Neural cell (in vitro differentiated cells): ENCODE measurements at regions not wholly inside any gene's neighbourhood (a gene's known extent, or its start where the extent isn't known, plus 50 kb on each side); places are given as distances from the start of the nearest gene placed in this dataset.

ENCODE experiments used
- H2AFZ ChIP-seq: fragments of 200-600, 300-800 bp; sonication (generic), shearing (Covaris generic); 2 replicates; pipeline ENCODE4 v1.6.0; 2014; ENCODE audit warnings: low read depth, mild to moderate bottlenecking, antibody characterized with exemption, low read length, moderate library complexity
- H3F3A ChIP-seq: fragments of 200-600 bp; shearing (Covaris generic); 2 replicates; pipeline ENCODE4 v1.6.1; 2016; ENCODE audit warnings: mild to moderate bottlenecking, moderate library complexity, mixed read lengths, antibody characterized with exemption, low read length; ENCODE audit not compliant: insufficient read depth, poor library complexity, severe bottlenecking
- H3K27ac ChIP-seq: fragments of 200-600, 300-800 bp; sonication (generic), shearing (Covaris generic); 2 replicates; pipeline ENCODE4 v1.5.1; 2014; ENCODE audit warnings: mild to moderate bottlenecking, low read length, moderate library complexity
- H3K27me3 ChIP-seq: fragments of 300-800, 200-600 bp; sonication (generic), shearing (Covaris generic); 2 replicates; pipeline ENCODE4 v1.6.0; 2014; ENCODE audit warnings: mild to moderate bottlenecking, low read depth, low read length, moderate library complexity; ENCODE audit not compliant: insufficient read depth
- H3K36me3 ChIP-seq: fragments of 300-800, 200-600 bp; sonication (generic), shearing (Covaris generic); 2 replicates; pipeline ENCODE4 v1.5.1; 2014; ENCODE audit warnings: mild to moderate bottlenecking, antibody characterized with exemption, low read length, moderate library complexity; ENCODE audit not compliant: insufficient read depth
- H3K4me2 ChIP-seq: fragments of 300-800, 200-600 bp; sonication (generic), shearing (Covaris generic); 2 replicates; pipeline ENCODE4 v1.6.0; 2014; ENCODE audit warnings: mild to moderate bottlenecking, low read length
- H3K4me3 ChIP-seq: fragments of 300-800, 200-600 bp; sonication (generic), shearing (Covaris generic); 2 replicates; pipeline ENCODE4 v1.5.1; 2014; ENCODE audit warnings: mild to moderate bottlenecking, low read length, moderate library complexity
- H3K79me2 ChIP-seq: fragments of 200-600 bp; shearing (Covaris generic); replicated peaks from 2 replicates; pipeline ENCODE4 v1.6.0; 2014; ENCODE audit warnings: mild to moderate bottlenecking, low read length, moderate library complexity; ENCODE audit not compliant: insufficient read depth
- H3K9ac ChIP-seq: fragments of 300-800, 200-600 bp; sonication (generic), shearing (Covaris generic); 2 replicates; pipeline ENCODE4 v1.6.1; 2016; ENCODE audit warnings: mild to moderate bottlenecking, low read length, mixed read lengths
- H3K9me2 ChIP-seq: fragments of 200-600 bp; shearing (Covaris generic); 2 replicates; pipeline ENCODE4 v1.6.1; 2016; ENCODE audit warnings: mild to moderate bottlenecking, low read length, mixed read lengths; ENCODE audit not compliant: insufficient read depth
- H3K9me3 ChIP-seq: fragments of 200-600, 300-800 bp; sonication (generic), shearing (Covaris generic); 2 replicates; pipeline ENCODE4 v1.6.1; 2016; ENCODE audit warnings: mild to moderate bottlenecking, mixed run types, low read length, moderate library complexity, mixed read lengths
- H4K20me1 ChIP-seq: fragments of 200-600 bp; shearing (Covaris generic); 2 replicates; pipeline ENCODE4 v1.6.1; 2016; ENCODE audit warnings: mild to moderate bottlenecking, mixed run types; ENCODE audit not compliant: insufficient read depth
- EP300 ChIP-seq: fragments of 450-650 bp; conservative IDR thresholded peaks from 2 replicates; pipeline ENCODE4 v1.6.1; 2014; ENCODE audit warnings: antibody characterized with exemption, mild to moderate bottlenecking, moderate library complexity; ENCODE audit not compliant: poor library complexity, severe bottlenecking
- EZH2 ChIP-seq: fragments of 200-600, 300-800 bp; shearing (Covaris generic), sonication (generic); IDR thresholded peaks from 2 replicates; pipeline ENCODE4 v1.6.1; 2014; ENCODE audit warnings: antibody characterized with exemption, low read length, borderline replicate concordance, mild to moderate bottlenecking; ENCODE audit not compliant: insufficient read depth, poor library complexity, severe bottlenecking
- MXI1 ChIP-seq: fragments of 450-650 bp; conservative IDR thresholded peaks from 2 replicates; pipeline ENCODE4 v1.6.1; 2014; ENCODE audit warnings: antibody characterized with exemption, mild to moderate bottlenecking; ENCODE audit not compliant: poor library complexity, severe bottlenecking
- POLR2AphosphoS5 ChIP-seq: IDR thresholded peaks from 2 replicates; pipeline ENCODE4 v1.6.1; 2012
- RAD21 ChIP-seq: fragments of 450-650 bp; conservative IDR thresholded peaks from 2 replicates; pipeline ENCODE4 v1.6.1; 2014; ENCODE audit warnings: antibody characterized with exemption, mild to moderate bottlenecking, moderate library complexity
- SMC3 ChIP-seq: fragments of 450-650 bp; conservative IDR thresholded peaks from 2 replicates; pipeline ENCODE4 v1.6.1; 2014; ENCODE audit warnings: antibody characterized with exemption, mild to moderate bottlenecking, moderate library complexity; ENCODE audit not compliant: poor library complexity
- TAF1 ChIP-seq: IDR thresholded peaks from 2 replicates; pipeline ENCODE4 v1.6.1; 2012; ENCODE audit warnings: low read depth
- TF ChIP-seq, protein P1 (sequence below): IDR thresholded peaks from 2 replicates; pipeline ENCODE4 v1.6.1; 2012; ENCODE audit warnings: borderline replicate concordance
- TF ChIP-seq, protein P2 (sequence below): fragments of 450-650 bp; IDR thresholded peaks from 2 replicates; pipeline ENCODE4 v1.5.1; 2014; ENCODE audit warnings: antibody characterized with exemption, mild to moderate bottlenecking, moderate library complexity; ENCODE audit not compliant: poor library complexity, severe bottlenecking

DNA sequence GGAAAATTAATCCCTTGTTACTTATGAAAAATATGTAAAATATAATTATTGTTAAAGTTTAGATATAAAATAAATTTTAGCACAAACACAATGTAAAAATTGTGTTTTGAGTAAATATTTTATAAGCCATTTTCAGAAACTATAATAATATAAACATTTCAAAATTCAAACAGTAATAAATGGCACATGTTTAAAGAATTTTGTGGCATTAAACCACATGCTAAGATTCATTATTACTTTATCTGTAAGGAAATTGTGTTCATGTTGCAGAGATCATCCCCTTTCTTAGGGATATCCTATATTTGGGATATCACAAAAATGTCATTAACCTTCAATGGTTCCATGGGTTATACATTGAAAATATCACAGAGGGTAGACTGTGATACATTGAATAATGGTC, 1044.3 kb downstream of the AMY1C start:
- H3K4me2 ChIP-seq = no peak overlapping the region
- H2AFZ ChIP-seq = no peak overlapping the region
- H3K27me3 ChIP-seq = no peaks in the 10 kb centered on the region
- no peaks in the 10 kb centered on the region for H4K20me1 ChIP-seq
- H3K36me3 ChIP-seq = no peaks in the 10 kb centered on the region
- TF ChIP-seq, protein P1, sequence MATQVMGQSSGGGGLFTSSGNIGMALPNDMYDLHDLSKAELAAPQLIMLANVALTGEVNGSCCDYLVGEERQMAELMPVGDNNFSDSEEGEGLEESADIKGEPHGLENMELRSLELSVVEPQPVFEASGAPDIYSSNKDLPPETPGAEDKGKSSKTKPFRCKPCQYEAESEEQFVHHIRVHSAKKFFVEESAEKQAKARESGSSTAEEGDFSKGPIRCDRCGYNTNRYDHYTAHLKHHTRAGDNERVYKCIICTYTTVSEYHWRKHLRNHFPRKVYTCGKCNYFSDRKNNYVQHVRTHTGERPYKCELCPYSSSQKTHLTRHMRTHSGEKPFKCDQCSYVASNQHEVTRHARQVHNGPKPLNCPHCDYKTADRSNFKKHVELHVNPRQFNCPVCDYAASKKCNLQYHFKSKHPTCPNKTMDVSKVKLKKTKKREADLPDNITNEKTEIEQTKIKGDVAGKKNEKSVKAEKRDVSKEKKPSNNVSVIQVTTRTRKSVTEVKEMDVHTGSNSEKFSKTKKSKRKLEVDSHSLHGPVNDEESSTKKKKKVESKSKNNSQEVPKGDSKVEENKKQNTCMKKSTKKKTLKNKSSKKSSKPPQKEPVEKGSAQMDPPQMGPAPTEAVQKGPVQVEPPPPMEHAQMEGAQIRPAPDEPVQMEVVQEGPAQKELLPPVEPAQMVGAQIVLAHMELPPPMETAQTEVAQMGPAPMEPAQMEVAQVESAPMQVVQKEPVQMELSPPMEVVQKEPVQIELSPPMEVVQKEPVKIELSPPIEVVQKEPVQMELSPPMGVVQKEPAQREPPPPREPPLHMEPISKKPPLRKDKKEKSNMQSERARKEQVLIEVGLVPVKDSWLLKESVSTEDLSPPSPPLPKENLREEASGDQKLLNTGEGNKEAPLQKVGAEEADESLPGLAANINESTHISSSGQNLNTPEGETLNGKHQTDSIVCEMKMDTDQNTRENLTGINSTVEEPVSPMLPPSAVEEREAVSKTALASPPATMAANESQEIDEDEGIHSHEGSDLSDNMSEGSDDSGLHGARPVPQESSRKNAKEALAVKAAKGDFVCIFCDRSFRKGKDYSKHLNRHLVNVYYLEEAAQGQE = no peak
- TF ChIP-seq RAD21 = no peak
- no peak for TF ChIP-seq MXI1
- TF ChIP-seq EZH2 = no peak
- TF ChIP-seq, protein P2, sequence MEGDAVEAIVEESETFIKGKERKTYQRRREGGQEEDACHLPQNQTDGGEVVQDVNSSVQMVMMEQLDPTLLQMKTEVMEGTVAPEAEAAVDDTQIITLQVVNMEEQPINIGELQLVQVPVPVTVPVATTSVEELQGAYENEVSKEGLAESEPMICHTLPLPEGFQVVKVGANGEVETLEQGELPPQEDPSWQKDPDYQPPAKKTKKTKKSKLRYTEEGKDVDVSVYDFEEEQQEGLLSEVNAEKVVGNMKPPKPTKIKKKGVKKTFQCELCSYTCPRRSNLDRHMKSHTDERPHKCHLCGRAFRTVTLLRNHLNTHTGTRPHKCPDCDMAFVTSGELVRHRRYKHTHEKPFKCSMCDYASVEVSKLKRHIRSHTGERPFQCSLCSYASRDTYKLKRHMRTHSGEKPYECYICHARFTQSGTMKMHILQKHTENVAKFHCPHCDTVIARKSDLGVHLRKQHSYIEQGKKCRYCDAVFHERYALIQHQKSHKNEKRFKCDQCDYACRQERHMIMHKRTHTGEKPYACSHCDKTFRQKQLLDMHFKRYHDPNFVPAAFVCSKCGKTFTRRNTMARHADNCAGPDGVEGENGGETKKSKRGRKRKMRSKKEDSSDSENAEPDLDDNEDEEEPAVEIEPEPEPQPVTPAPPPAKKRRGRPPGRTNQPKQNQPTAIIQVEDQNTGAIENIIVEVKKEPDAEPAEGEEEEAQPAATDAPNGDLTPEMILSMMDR = no peak
- TF ChIP-seq POLR2AphosphoS5 = no peak
- no peak for TF ChIP-seq TAF1
- TF ChIP-seq EP300 = no peak
- no peak for TF ChIP-seq SMC3
- no peak overlapping the region for H3K9ac ChIP-seq
- H3K79me2 ChIP-seq = no peaks in the 10 kb centered on the region
- H3K4me3 ChIP-seq = no peak overlapping the region
- H3K9me2 ChIP-seq = no peaks in the 10 kb centered on the region
- H3K9me3 ChIP-seq = no peaks in the 10 kb centered on the region
- H3F3A ChIP-seq = no peaks in the 10 kb centered on the region
- H3K27ac ChIP-seq = no peak overlapping the region

DNA sequence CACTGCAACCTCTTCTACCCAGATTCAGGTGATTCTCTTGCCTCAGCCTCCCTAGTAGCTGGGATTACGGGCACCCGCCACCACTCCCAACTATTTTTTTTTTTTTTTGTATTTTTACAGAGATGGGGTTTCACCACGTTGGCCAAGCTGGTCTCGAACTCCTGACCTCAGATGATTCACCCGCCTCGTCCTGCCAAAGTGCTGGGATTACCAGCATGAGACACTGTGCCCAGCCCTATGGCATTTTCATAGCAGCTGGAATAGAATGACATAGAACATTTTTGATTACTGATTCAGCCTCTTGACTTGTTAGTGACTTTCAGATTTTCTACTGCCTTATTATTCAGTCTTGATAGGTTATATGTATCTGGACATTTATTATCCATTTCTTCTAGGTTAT, 1046.2 kb downstream of the AMY1C start:
- no peaks in the 10 kb centered on the region for H3K27me3 ChIP-seq
- no peak overlapping the region for H3K9ac ChIP-seq
- no peaks in the 10 kb centered on the region for H3K9me2 ChIP-seq
- H3K27ac ChIP-seq = no peak overlapping the region
- H3K4me3 ChIP-seq = no peak overlapping the region
- H3K36me3 ChIP-seq = no peaks in the 10 kb centered on the region
- TF ChIP-seq TAF1 = no peak
- TF ChIP-seq, protein P1 = no peak
- no peaks in the 10 kb centered on the region for H3K9me3 ChIP-seq
- H3K79me2 ChIP-seq = no peaks in the 10 kb centered on the region
- no peaks in the 10 kb centered on the region for H4K20me1 ChIP-seq
- H2AFZ ChIP-seq = no peak overlapping the region
- H3F3A ChIP-seq = no peaks in the 10 kb centered on the region
- H3K4me2 ChIP-seq = no peak overlapping the region
